DMS153 treated with DMSO at 0.1 percent for 48 hours (cell line): ENCODE measurements at regions not wholly inside any gene's neighbourhood (a gene's known extent, or its start where the extent isn't known, plus 50 kb on each side); places are given as distances from the start of the nearest gene placed in this dataset.

Experiments used
- DNase-seq: peaks from one replicate; lab custom pipeline; 2025; ENCODE audit not compliant: unreplicated experiment; lab: John Stamatoyannopoulos, UW

DNA sequence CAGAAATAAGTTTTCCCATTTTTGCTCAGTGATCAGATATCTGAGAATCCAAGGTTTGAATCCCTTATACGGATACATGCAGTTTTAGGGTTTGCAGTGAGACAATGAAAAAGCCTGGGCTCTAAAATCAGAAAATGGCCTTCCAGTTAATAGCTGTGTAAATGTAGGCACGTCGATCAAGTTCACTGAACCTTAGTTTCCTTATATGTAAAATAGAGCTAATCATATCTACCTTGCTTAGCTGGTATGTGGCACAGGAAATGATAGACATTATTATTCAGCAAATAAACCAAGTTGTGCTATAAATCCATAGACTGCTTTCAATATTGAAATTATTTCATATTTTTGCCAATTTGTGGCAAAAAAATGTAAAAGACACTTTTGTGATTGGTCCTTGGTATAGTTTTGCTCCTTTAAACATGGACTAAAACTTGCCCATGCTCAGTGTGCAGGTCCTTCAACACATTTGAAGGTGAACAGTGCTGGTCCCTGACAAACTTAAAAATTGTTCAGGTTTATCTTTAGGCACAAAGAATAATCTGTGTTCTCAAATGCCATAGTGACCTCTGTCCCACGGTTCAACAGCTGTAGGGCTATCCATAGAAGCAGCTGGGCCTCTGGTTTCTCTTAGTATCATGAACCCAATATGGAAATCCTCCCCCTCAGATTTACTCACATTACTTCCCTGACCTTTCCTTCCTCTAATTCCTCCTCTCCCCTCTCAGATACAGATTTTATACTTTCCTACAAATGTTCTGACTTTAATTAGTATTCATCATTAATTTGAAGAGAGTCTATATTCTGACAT lies 51.0 kb downstream of the CCDC54 start:
- no peak for DNase-seq

DNA sequence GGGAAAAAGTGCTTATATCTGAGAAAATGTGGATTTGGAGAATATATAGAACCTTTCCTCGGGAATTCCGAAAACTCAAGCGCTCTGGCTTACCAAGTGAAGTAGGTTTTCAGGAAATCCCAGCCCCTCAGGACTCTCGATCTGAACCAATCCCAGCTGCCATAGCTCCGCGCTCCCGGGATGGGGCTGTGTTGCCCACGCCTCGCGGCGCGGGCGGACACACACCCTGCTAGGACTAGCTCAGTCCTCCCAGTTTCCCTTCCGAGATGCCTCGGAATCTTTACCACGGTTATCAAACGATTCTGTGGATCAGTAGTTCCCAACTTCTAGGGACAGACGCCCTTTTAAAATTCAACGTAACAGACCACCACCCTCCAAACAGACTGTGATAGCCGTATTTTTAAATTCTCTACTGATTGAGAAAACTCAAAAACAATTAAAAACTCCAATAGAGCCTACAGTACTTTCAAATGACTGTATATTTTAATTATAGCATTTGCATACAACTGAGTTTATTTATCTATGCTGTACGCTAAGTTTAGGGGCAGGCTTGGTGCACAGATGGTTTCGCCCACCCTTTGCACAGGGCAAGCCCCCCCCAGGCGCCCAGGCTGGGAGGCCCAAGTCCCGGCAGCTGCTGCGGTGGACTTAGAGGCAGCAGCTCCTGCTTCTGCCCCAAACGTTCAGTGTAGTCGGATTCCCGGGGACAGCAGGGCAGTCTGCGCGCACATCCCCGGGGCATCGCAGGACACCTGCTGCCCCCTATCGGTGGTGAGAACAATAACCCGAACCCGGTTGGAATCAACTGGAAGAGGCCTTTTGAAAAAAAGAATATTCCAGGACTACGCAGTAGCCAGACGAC lies 52.3 kb downstream of the CCDC54 start:
- peak; percentile 85 for DNase-seq

DNA sequence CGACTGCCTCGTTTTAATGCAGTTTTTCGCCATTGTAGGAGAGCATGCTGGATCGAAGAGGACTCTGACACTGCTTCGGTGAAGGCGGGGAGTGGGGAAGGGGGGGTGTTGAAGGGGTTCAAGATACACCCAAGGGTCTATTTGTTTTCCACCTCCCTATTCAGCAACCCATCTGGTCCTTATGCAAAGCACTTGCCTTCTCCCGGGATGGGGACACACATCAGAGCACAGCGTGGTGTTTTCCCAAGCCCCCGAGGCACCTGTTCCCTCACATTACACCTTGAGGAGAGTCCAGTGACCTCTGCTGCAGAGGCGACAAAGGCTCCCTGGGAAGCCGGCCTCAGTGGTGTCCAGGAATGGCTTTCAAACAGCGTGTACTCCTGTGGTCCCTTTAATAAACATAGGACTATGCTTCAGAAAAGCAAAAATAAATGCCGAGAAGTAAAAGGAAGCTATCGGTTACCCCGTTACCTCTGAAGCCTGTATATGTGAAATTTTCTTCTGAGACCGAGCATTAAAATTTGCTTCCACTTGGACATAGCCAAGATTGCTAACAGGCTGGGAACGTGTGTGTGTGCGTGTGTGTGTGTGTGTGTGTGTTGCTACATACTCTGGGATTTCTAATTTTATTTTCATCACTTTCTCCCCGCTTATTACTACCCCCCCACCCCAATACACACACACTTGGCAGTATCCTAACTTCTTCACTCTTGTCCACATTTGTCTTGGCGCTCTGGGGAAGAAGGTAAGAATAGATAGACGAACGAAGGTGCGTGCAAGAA lies 53.2 kb downstream of the CCDC54 start:
- DNase-seq, result no peak

DNA sequence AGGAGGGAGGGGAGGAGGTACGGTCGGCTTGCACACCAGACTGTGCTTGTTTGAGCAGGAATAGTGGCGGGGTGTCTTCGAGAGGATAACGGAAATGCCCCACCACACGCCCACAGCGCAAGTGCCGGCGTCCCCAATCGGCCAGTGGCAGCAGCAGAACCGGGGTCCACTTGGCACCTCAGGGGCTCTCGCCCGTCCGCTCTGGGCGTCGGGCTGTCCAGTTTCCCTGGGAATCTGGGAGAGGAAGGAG lies 53.7 kb downstream of the CCDC54 start:
- peak; percentile 13 for DNase-seq

DNA sequence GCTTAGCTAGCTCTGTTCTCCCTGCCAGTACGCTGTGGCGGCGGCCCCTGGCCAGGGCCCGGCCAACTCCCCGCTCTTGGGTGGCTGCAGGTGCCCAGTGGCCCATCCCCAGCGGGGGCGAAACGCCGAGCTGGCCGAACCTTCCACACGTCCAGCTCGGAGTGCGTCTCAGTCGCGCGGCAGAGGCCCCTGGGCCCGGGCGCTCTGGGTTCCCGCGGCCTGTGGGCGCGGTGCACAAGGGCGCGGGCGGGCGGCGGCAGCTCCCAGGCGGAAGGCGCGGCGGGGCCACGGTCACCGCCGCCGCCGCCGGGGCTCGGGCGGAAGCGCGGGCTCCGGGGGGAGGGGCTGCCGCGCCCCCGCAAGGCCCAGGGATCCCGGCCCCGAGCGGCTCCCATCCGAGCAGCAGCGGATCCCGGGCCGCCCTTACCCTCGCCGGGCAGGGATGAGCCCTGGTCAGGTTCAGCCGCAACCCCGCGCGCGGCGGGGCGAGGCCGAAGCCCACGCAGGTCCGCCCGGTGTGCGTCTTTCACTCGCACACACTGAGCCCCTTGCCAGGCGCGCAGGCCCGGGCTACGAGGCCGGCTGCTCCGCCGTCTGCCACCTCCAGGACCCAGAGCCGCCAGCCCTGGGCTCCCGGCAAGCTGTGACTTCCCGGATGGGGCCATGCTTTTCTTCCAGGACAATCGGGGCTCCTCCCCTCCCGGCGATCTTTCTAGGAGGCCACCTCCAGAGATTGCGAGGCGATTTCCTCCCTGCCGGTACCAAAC lies 54.2 kb downstream of the CCDC54 start:
- peak; percentile 29 for DNase-seq

DNA sequence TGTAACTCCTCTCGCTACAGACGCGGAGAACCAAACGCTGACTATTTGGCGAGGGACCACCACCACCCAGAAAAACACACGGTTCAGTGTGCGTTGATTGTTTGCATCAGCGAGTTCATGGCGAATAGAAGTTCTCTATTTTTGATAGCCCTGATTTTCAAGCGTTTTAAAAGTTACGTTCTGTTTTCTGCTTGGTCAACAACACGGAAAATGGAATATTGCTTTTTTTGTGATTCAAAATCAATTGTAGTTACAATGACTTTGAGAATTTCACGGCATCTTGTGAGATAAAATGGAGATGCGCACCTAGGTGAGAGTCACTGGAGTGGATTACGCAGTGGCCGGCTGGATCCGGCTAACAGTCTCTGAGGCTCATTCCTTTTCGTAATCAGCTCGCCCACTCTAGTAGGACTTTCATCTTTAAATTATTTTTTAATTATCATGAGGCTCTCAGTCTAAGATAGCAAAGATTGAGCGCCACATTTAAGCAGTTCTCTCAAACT lies 54.8 kb downstream of the CCDC54 start:
- no peak for DNase-seq

DNA sequence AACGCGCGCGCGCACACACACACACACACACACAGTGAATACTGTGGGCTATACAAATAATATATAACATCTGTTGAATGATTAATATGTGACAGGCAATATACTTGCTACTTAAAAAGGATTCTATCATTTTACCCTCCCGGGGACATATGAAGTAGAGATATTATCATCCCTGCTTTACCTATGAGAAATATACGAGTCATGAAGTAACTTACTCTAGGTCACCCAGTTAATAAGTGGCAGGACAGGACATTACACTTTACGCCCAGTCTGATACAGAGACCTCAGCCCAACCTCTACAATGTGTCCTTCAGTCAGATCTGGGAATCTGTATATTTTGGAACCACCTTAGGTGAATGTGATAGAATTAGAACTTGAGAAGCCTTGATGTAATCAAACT lies 55.4 kb downstream of the CCDC54 start:
- no peak for DNase-seq

DNA sequence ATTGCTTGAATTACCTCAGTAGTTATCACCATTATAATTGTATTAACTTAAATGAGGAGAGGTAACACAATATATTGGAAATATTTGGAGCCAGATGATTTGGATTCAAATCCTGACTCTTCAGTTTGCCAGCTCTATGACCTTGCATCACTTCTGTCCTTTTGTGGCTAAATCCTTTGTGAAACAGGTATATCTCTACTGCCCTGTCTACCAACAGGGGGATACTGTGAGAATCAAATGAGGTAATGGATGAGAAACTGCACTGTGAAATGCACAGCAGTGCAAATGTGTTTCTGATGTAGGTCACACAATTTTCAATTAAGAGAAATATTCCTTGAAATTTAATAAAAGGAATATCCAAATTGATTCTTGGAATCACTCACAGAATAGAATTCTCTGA lies 58.8 kb downstream of the CCDC54 start:
- no peak for DNase-seq

DNA sequence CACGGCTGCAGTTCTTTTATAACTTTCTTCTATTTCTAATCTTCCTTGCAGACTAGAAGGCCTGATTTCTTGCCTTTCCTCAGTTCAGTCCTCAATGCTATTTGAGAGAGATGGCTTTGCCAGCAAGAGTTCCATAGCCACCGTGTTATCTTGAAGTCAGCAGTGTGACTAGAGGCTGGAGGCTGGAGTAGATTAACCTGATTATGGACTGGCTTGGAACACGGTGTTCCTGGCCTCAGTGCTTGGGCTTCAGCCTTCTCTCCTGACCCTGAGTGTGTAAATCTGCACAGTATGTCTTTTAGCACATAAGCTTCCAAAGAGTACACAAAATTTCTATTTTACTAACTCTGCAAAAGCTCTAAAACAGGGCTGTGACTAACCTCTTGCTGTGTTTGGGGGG lies 61.4 kb downstream of the CCDC54 start:
- DNase-seq, result no peak

DNA sequence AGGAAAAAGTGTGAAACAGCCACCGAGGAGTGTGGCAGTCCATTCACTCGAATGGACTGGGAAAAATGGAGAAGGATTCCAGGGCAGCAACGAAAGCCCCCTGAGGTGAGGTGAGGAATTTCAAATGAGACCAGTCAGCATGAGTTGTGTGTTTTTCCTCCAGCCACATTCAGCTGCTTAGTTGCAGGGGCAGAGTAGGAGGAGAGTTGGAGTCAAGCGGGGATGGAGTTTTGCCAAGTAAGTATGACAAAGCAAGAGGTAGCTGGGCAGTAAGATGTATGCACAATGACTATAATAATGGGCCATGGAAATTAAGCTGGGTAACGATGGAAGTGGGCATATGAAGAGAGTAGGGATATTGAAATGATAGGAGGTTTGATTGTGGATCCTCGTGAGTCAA lies 64.4 kb downstream of the CCDC54 start:
- no peak for DNase-seq

DNA sequence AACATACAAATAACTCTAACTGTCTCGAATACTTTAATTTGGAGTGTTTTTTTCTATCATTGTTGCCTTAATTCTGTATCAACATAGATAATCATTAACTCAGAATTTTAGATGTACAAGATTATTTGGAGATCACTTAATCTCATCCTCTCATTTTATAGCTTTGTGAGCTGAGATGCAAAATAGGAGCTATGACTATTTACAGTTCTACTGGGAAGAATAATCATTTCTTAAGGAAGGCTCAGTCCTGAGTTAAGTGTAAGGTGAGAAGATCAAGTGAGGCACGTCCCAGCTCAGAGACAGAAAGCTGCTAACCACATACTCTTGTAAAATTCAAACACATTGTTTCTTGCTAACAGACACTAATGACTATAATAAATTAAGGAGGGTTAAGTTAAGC lies 66.2 kb downstream of the CCDC54 start:
- no peak for DNase-seq

DNA sequence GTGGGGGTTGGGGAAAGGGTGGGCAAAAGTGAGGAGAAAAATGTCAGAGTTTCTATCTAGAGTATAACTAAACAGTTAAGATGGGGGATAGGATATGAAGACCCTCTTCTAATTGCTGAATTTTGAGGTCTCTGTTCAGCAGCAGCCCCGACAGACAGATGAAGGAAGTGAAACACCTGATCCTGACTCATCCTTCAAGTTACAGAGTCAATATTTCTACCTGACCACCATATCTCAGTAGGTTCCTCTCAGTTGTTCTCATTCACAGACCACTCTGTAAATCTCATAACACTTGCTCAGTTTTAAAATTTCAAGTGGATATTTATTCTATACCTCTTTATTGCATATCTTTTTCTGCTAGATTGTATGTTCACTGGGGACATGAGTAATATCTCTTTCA lies 69.5 kb downstream of the CCDC54 start:
- no peak for DNase-seq

DNA sequence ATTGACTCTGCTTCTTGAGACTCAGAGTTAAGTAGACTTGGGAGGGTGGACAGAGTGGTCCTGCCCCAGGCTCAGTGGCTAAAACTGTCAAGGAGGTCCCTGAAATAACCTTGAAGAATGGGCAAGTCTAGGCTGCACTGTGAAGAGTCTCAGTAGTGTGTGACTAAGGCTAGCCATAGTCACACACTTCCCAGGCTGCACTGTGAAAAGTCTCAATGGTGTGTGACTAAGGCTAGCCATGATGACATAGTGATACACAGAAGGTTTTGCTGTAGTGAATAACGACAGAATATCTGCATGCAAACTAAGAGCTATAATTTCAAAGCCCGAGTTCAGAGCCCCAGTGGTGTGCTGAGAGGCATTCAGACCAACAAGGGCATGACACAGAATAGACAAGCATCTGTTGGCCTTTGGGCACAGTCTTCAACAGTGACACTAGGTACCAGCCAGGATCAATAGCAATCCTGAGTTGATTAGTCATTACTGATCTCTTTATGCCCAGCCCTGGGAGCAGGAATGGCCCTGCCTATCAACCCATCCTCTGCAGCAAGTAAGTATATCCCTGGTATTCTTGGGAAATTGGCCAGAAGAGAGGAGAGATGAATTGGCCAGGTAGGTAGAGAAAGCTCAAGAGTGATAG lies 72.4 kb upstream of the BBX start:
- no peak for DNase-seq

DNA sequence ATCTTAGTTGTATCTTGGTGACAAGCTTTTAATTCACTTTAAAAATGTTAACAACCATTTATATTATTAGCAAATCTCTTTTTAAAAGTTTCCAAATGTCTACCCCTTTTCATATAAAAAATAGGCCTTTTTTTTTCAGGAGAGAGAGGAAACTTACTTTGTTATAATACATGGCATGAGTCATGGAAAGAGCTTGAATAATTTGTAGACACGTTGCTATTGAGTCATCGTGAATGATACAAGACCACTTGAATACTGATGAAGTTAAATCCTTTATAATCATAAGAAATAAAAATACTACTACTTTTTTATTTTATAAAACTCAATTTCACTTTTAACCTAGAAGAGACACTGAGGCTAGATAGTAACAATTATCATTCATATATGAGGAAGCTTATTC lies 70.3 kb upstream of the BBX start:
- DNase-seq, result no peak

DNA sequence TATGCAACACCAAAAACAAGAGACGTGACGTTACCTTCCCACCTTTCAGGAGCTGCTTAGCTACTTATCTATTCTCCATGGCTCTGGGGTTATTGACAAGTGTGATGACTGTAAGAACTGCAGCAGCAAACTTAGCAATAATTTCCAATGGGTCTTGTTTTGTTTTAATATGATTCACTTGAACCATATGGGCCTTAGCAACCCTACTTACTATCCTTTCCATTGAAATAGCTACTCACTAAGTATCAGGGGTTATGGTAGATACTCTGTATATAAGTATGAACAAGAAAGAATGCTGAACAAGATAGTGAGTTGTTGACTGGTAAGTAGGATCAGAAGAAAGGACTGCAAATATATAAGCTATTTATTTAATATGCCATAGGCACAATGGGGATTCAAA lies 69.3 kb upstream of the BBX start:
- DNase-seq, result no peak

DNA sequence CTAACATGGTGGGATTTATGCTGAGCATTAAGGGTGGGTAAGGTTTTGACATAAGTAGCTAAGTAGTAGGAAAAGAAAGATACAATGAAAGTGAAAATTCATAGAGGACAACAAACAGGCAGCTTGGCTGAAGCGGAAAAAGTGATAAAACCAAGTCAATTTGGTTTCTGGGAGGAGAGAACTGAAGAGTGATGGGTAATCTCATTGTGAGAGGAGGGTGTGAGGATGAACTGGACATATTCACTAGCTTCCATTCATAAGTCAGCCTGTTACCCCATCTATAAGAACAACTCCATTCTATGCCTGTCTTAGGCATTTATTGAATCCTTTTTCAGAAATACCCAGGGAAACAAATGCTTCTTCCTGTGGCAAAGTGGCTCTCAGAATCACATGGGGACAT lies 67.1 kb upstream of the BBX start:
- DNase-seq, result no peak

DNA sequence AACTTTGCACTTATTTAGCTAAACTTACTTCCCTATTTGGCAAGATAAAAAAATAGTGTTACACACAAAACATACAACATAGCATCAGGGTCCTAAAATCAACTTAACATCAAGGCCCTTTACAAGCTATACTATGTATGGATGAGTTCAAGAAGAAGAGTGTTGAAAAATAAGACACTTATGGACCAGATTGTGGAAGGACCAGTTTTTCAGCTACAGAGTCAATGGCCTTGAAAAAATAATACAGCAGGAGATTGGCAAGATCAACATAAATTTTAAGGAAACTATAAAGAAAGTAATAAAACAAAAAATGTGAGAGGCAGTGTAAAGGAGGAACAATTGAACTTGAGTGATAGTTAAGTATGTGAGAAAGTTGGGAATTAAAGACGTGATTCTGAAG lies 66.3 kb upstream of the BBX start:
- DNase-seq, result no peak

DNA sequence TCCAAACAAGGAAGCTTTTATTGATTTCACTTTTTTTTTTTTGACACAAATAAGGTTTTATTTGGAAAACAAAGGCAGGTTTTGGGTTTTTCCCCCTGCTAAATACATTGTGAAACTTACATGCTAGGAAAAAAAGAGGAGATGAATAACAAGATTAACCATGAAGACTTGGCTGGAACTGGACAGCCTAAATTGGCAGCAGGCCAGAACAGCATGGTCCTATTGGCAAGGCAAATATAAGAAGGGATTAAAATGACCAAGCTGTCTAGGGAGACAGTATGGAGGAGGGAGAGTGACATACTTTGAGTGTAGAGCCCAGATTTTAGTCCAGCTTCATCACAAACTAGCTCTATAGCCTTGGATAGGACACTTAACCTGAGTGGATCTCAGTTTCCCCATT lies 63.9 kb upstream of the BBX start:
- DNase-seq, result no peak

DNA sequence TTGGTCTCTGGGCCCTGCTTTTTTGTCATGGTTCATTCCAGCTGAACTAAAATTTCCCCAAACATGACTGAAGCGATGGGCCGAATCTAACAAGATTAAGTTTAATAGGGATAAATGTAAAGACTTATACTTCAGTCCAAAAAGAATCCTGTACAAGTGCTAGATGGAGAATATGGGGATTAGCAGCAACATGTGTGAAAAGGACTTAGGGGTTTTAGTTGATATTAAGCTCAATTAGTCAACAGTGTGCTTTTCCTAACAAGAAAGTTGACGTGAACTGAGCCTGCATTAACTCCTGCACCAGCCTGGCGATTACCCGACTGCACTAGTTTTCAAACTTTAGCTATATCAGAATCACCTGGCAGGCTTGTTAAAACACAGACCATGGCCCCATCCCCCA lies 61.0 kb upstream of the BBX start:
- no peak for DNase-seq

DNA sequence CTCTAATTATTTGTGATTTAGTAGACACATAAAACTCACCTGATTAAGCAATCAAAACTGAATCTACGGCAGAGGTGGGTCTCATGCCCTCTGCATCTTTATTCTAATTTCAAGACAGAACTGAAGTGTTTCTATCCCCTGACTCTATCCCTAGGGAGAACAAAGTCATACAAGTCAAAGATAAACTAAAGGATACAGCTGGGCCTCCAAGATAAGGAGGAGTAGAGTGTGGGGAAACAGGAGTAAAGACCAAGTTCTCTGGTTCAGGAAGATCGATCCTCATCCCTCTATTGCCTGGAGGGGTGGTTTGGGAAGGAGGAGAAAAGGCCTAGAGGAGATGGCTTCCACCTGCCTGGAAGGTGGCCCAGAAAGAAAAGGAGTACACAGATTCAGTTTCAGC lies 58.7 kb upstream of the BBX start:
- no peak for DNase-seq
